ENCODE measurements at regions not wholly inside any gene's neighbourhood (a gene's known extent, or its start where the extent isn't known, plus 50 kb on each side); places are given as distances from the start of the nearest gene placed in this dataset.

GRCh38 chr11:11789735-11790369, 51.9 kb upstream of the USP47 start:
- in situ Hi-C loops (cut with MboI; ENCODE audit: low sequenced_read_pairs), result loop anchor here (25.0 kb wide), 4 partner anchors 247 to 1003 kb away; no protein-coding TSS in a partner anchor

GRCh38 chr11:11788063-11788710, 53.6 kb upstream of the USP47 start:
- in situ Hi-C loops (cut with MboI; ENCODE audit: low sequenced_read_pairs), result loop anchor here (25.0 kb wide), 4 partner anchors 249 to 1001 kb away; no protein-coding TSS in a partner anchor

GRCh38 chr11:11787305-11788062, 54.3 kb upstream of the USP47 start:
- in situ Hi-C loops (cut with MboI; ENCODE audit: low sequenced_read_pairs), result loop anchor here (25.0 kb wide), 4 partner anchors 250 to 1000 kb away; no protein-coding TSS in a partner anchor

GRCh38 chr11:11786771-11787170, 55.0 kb upstream of the USP47 start:
- in situ Hi-C loops (cut with MboI; ENCODE audit: low sequenced_read_pairs), result loop anchor here (25.0 kb wide), 4 partner anchors 251 to 999 kb away; no protein-coding TSS in a partner anchor

GRCh38 chr11:11786234-11786633, 55.5 kb upstream of the USP47 start:
- in situ Hi-C loops (cut with MboI; ENCODE audit: low sequenced_read_pairs), result loop anchor here (25.0 kb wide), 4 partner anchors 251 to 999 kb away; no protein-coding TSS in a partner anchor

GRCh38 chr11:11782532-11783110, 59.2 kb upstream of the USP47 start:
- in situ Hi-C loops (cut with MboI; ENCODE audit: low sequenced_read_pairs), result loop anchor here (25.0 kb wide), 4 partner anchors 255 to 995 kb away; no protein-coding TSS in a partner anchor

GRCh38 chr11:11780858-11781257, 60.9 kb upstream of the USP47 start:
- in situ Hi-C loops (cut with MboI; ENCODE audit: low sequenced_read_pairs), result loop anchor here (25.0 kb wide), 4 partner anchors 256 to 994 kb away; no protein-coding TSS in a partner anchor

- in situ Hi-C loops (cut with MboI; ENCODE audit: low sequenced_read_pairs), result loop anchor here (25.0 kb wide), 4 partner anchors 257 to 993 kb away; no protein-coding TSS in a partner anchor
Measured at GRCh38 chr11:11779975-11780374, 61.8 kb upstream of the USP47 start.

- in situ Hi-C loops (cut with MboI; ENCODE audit: low sequenced_read_pairs), result loop anchor here (25.0 kb wide), 4 partner anchors 259 to 991 kb away; no protein-coding TSS in a partner anchor
Measured at GRCh38 chr11:11777897-11778296, 63.9 kb upstream of the USP47 start.

- in situ Hi-C loops (cut with MboI; ENCODE audit: low sequenced_read_pairs), result loop anchor here (25.0 kb wide), 4 partner anchors 261 to 989 kb away; no protein-coding TSS in a partner anchor
Measured at GRCh38 chr11:11776714-11777113, 65.1 kb upstream of the USP47 start.

GRCh38 chr11:11774928-11775327, 66.8 kb upstream of the USP47 start:
- in situ Hi-C loops (cut with MboI; ENCODE audit: low sequenced_read_pairs), result loop anchor here (25.0 kb wide), 4 partner anchors 262 to 988 kb away; no protein-coding TSS in a partner anchor

GRCh38 chr11:11772865-11773515, 68.8 kb upstream of the USP47 start:
- in situ Hi-C loops (cut with MboI; ENCODE audit: low sequenced_read_pairs), result no loop called here

GRCh38 chr11:11770921-11771486, 70.8 kb upstream of the USP47 start:
- in situ Hi-C loops (cut with MboI; ENCODE audit: low sequenced_read_pairs), result no loop called here

- in situ Hi-C loops (cut with MboI; ENCODE audit: low sequenced_read_pairs), result no loop called here
Measured at GRCh38 chr11:11770296-11770695, 71.5 kb upstream of the USP47 start.

GRCh38 chr11:11769782-11770181, 72.0 kb upstream of the USP47 start:
- in situ Hi-C loops (cut with MboI; ENCODE audit: low sequenced_read_pairs), result no loop called here

GRCh38 chr11:11769362-11769761, 72.4 kb upstream of the USP47 start:
- in situ Hi-C loops (cut with MboI; ENCODE audit: low sequenced_read_pairs), result no loop called here

GRCh38 chr11:11764423-11764803, 77.4 kb upstream of the USP47 start:
- in situ Hi-C loops (cut with MboI; ENCODE audit: low sequenced_read_pairs), result no loop called here

- in situ Hi-C loops (cut with MboI; ENCODE audit: low sequenced_read_pairs), result no loop called here
Measured at GRCh38 chr11:11763796-11764422, 77.9 kb upstream of the USP47 start.

- in situ Hi-C loops (cut with MboI; ENCODE audit: low sequenced_read_pairs), result no loop called here
Measured at GRCh38 chr11:11760838-11761237, 80.9 kb upstream of the USP47 start.
